ENCODE measurements at regions not wholly inside any gene's neighbourhood (a gene's known extent, or its start where the extent isn't known, plus 50 kb on each side); places are given as distances from the start of the nearest gene placed in this dataset.

DNA sequence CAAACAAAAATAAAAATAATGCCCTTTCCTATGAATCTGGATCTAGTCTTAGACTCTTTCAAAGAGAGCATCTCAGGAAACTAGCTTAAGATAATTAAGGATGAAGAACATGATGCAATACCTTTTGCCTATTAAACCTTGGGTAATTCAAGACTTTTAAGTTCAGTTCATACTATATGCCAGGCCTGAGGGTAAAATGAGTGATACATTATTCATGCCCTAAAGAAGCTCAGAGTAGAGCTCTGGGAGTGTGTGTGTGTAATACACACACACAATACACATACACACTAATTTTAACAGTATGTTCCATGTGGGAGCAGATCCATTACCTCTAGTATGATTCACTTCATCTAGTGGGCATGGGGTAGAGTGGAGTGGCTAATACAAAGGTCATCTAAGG is 651.4 kb upstream of the CHORDC1 start:
- TF ChIP-seq, protein P1, sequence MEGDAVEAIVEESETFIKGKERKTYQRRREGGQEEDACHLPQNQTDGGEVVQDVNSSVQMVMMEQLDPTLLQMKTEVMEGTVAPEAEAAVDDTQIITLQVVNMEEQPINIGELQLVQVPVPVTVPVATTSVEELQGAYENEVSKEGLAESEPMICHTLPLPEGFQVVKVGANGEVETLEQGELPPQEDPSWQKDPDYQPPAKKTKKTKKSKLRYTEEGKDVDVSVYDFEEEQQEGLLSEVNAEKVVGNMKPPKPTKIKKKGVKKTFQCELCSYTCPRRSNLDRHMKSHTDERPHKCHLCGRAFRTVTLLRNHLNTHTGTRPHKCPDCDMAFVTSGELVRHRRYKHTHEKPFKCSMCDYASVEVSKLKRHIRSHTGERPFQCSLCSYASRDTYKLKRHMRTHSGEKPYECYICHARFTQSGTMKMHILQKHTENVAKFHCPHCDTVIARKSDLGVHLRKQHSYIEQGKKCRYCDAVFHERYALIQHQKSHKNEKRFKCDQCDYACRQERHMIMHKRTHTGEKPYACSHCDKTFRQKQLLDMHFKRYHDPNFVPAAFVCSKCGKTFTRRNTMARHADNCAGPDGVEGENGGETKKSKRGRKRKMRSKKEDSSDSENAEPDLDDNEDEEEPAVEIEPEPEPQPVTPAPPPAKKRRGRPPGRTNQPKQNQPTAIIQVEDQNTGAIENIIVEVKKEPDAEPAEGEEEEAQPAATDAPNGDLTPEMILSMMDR (IDR thresholded peaks at IDR 0.05): no peak
- no peak overlapping the region for H3K27ac ChIP-seq
- no peak overlapping the region for H3K4me3 ChIP-seq

DNA sequence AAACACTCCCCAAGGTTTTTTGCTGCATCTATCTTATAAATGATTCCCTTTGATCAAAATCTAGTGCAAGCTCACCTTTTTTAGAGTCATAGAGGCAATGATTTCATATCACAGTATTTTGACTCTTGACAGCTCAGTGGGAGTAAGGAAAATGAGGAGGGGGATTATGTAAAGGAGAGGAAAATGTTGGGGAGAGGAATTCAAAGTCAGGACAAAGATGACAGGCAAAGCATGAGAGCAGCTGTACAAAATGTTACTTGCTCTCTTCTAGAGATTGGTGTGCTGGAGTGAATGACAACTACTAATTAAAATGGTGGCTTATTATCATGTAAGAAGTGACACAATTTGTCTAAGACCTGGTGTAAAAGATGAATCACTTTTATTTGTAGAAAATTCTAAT is 644.6 kb upstream of the CHORDC1 start:
- TF ChIP-seq, protein P1 (IDR thresholded peaks at IDR 0.05): no peak

More for the DNA sequence above, 651.4 kb upstream of the CHORDC1 start:
- Histone ChIP-seq H3K4me1 (no peaks in the 10 kb centered on the region), H3K27me3 (no peaks in the 10 kb centered on the region), H3K36me3 (no peaks in the 10 kb centered on the region), H3K9me3 (peaks cover 0 to 3% of the 10 kb centered on the region in 2 donors)
- DNase-seq (ENCODE audit: low spot score): no peak

DNA sequence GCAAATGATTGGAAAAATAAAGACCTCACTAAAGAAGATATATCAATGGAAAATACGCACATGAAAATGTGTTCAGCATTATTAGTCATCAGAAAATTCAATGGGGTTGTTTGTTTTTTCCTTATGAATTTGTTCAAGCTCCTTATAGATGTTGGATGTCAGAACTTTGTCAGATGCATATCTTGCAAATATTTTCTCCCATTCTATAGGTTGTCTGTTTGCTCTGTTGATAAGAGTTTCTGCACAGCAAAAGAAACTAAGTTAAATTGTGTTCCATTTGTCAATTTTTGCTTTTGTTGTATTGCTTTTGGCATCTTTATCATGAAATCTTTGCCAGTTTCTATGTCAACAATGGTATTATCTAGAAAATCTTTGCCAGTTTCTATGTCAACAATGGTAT is 633.9 kb upstream of the CHORDC1 start:
- no peaks in the 10 kb centered on the region for H3K9me3 ChIP-seq
- no peak overlapping the region for H3K4me3 ChIP-seq
- DNase-seq (ENCODE audit: low spot score): no peak
- no peaks in the 10 kb centered on the region for H3K4me1 ChIP-seq
- TF ChIP-seq, protein P1 (IDR thresholded peaks at IDR 0.05): no peak
- H3K36me3 ChIP-seq: no peaks in the 10 kb centered on the region
- H3K27ac ChIP-seq: no peak overlapping the region
- no peaks in the 10 kb centered on the region for H3K27me3 ChIP-seq

More for the DNA sequence above, 644.6 kb upstream of the CHORDC1 start:
- no peaks in the 10 kb centered on the region for H3K4me1 ChIP-seq
- H3K9me3 ChIP-seq: no peaks in the 10 kb centered on the region
- H3K36me3 ChIP-seq: no peaks in the 10 kb centered on the region
- no peak overlapping the region for H3K4me3 ChIP-seq
- no peak for DNase-seq (ENCODE audit: low spot score)
- no peak overlapping the region for H3K27ac ChIP-seq
- H3K27me3 ChIP-seq: no peaks in the 10 kb centered on the region

DNA sequence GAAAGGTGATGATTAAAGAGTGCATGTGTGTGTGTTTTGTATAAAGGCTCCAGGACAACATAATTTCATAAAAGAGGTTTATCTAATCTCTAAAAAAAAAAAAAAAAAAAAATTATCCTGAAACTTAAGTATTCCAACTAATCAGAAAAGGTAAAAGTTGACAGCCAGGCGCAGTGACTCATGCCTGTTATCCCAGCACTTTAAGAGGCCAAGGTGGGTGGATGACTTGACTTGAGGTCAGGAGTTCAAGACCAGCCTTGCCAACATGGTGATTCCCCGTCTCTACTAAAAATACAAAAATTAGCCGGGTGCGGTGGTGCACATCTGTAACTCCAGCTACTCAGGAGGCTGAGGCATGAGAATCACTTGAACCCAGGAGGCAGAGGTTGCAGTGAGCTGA is 632.7 kb upstream of the CHORDC1 start:
- Histone ChIP-seq H3K4me3 (no peak overlapping the region), H3K27me3 (no peaks in the 10 kb centered on the region), H3K9me3 (no peaks in the 10 kb centered on the region), H3K27ac (no peak overlapping the region), H3K4me1 (no peaks in the 10 kb centered on the region), H3K36me3 (no peaks in the 10 kb centered on the region)
- TF ChIP-seq, protein P1 (IDR thresholded peaks at IDR 0.05): no peak
- no peak for DNase-seq (ENCODE audit: low spot score)

DNA sequence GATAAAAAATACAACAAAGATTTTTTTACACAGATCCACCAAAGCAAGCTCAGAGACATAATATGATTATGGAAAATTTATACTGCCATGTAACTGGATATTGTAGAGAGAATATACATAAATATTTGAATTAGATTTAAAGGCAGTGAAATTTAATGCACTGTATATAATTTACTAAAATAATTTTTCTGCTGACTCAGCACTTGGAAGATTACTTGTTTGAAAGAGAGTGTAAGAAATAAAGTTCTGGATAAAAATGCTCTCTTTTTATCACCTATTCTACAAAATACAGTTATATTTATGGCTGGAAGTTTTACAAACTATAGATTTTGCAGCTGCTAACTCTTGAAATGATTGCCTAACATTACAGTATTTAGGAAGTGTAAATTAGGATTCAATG is 628.3 kb upstream of the CHORDC1 start:
- no peaks in the 10 kb centered on the region for H3K27me3 ChIP-seq
- H3K4me1 ChIP-seq: no peaks in the 10 kb centered on the region
- TF ChIP-seq, protein P1 (IDR thresholded peaks at IDR 0.05): no peak
- no peaks in the 10 kb centered on the region for H3K9me3 ChIP-seq
- H3K4me3 ChIP-seq: no peak overlapping the region
- DNase-seq (ENCODE audit: low spot score): no peak
- no peak overlapping the region for H3K27ac ChIP-seq
- H3K36me3 ChIP-seq: no peaks in the 10 kb centered on the region

DNA sequence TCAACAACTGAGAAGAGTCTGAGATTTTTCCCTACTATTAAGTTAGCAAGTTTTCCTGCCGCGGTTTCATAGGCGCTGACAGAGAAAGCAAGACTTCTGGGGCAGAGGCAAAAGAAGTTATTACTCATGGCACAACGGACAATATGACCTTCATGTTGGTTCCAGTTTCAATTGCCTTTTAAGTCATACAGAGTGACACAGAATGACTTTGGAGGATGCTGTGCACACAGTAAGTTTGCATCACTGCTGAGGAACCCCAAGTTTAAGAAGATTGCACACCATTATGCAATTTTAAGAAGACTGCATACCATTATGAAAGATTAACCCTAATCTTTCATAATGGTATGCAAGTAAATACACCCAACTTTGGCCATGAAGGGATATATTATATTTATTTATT is 626.5 kb upstream of the CHORDC1 start:
- H3K36me3 ChIP-seq: no peaks in the 10 kb centered on the region
- DNase-seq (ENCODE audit: low spot score): no peak
- H3K4me3 ChIP-seq: no peak overlapping the region
- no peaks in the 10 kb centered on the region for H3K27me3 ChIP-seq
- no peaks in the 10 kb centered on the region for H3K4me1 ChIP-seq
- TF ChIP-seq, protein P1 (IDR thresholded peaks at IDR 0.05): no peak
- no peak overlapping the region for H3K27ac ChIP-seq
- H3K9me3 ChIP-seq: no peaks in the 10 kb centered on the region

Measured in right atrium auricular region (tissue), 2 donors.